GM10248 (cell line): ENCODE measurements at regions not wholly inside any gene's neighbourhood (a gene's known extent, or its start where the extent isn't known, plus 50 kb on each side); places are given as distances from the start of the nearest gene placed in this dataset.

Experiments
- CTCF ChIA-PET: fragments of 300-600 bp; sonication (Branson Sonifier 250); formaldehyde crosslinking; extraction: SDS; loops from one replicate; lab custom pipeline; 2021; ENCODE audit warnings: antibody characterized with exemption; lab: Yijun Ruan, JAX
- POLR2A ChIA-PET: fragments of 350-650 bp; sonication (Branson Sonifier 250); formaldehyde crosslinking; extraction: SDS; loops from one replicate; lab custom pipeline; 2020; ENCODE audit warnings: antibody characterized with exemption; lab: Yijun Ruan, JAX
- DNase-seq: peaks from one replicate; pipeline ENCODE4 v3.0.0; 2012; ENCODE audit errors: extremely low spot score
- CTCF ChIP-seq: IDR thresholded peaks from 2 replicates; pipeline ENCODE4 v1.5.1; 2012; ENCODE audit warnings: mild to moderate bottlenecking, low read depth; ENCODE audit errors: extremely low read depth, missing control alignments, control extremely low read depth

DNA sequence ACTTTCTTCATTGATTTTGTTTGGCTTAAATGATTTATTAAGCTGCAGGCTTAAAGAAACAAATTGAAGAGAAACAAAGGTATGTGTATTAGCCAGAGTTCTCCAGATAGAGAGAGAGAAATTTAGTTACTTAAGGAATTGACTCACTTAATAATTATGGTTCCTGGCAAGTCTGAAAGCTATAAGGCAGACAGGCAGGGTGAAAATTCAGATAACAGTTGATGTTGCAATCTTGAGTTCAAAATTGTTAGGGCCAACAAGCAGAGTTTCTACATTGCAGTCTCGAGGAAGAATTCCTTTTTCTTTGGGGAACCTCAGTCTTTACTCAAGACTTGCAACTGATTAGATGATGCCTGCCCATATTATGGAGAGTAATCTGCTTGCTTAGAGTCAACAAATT lies 593.5 kb downstream of the ADCYAP1 start:
- CTCF ChIA-PET, result no interaction called here
- DNase-seq, result no peak
- no peak for TF ChIP-seq CTCF
- POLR2A ChIA-PET, result no interaction called here

GRCh38 chr18:1499265-1499664 lies 594.6 kb downstream of the ADCYAP1 start:
- ChIA-PET CTCF (no interaction called here), POLR2A (no interaction called here)
- no peak for DNase-seq

DNA sequence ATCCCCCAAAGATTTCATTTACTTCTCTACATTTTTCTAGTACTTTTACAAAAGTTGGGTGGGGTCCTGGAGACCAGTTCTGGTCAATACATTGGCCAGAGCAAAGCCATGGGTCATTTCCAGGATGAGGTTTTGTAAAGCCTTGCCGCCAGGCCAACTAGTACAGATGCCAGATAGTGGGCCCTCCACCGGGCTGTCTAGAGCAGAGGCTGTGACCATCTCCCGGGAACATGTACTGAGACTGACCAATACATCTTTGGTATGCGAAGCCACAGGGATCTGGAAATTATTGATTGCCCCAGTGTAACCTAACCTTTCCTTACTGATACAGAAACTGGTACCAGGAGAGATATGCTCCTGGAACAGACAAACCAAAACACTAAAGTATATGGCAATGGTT lies 599.2 kb downstream of the ADCYAP1 start:
- no peak for TF ChIP-seq CTCF
- ChIA-PET POLR2A (no interaction called here), CTCF (no interaction called here)
- DNase-seq, result no peak

More at GRCh38 chr18:1499265-1499664, 594.6 kb downstream of the ADCYAP1 start:
- no peak for TF ChIP-seq CTCF

DNA sequence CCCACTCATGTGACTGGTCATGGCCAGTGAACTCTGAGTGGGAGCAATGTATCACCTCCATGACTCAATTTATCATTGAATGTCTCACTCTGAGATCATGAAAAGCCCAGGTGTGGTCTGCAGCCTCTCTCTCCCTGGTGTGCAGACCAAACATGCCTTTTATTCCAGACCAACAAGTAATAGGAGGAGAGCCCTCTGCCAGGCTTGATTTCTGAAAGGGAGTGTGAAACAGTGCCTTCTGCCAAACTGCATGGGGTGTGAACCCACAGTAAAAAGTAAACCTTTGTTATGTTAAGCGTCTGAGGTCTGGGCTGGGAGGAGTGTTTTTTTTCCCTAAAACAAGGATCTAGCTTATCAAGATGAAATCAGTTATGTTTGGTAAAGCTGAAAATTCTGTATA lies 601.2 kb downstream of the ADCYAP1 start:
- TF ChIP-seq CTCF, result no peak
- ChIA-PET POLR2A (no interaction called here), CTCF (no interaction called here)
- no peak for DNase-seq

DNA sequence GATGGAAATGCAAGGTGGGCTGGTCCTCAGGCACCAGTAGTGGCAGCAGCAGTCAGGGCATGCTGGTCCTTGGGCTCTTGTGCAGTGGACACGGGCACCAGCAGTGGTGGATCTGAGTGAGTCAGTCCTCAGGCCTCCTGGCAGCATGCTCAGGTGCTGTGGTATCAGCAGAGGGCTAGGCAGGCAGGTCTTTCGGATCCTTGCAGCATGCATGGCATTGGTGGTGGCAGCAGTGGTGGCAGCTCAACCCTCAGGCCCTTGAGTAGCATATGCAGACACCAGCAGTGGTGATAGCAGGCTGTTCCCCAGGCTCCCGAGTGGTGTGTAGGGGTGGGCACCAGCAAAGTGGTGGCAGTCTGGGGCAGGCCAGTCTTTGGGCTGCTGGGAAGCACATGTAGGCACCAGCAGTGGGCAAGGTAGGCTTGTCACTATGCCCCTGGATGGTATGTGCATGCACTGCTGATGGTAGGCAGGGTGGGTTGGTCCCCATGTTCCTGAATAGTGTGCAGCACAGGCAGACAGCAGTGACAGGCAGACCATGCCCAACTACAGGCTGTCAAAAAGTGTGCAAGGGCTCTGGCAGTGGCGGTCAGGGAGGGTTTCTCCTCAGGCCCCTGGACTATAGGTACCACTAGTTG lies 606.0 kb downstream of the ADCYAP1 start:
- no peak for DNase-seq
- CTCF ChIA-PET, result no interaction called here
- POLR2A ChIA-PET, result no interaction called here
- TF ChIP-seq CTCF, result no peak

- TF ChIP-seq CTCF, result no peak
- no peak for DNase-seq
- ChIA-PET CTCF (no interaction called here), POLR2A (no interaction called here)
Observed at GRCh38 chr18:1511619-1512311, 607.1 kb downstream of the ADCYAP1 start.
